GM12878 (cell line): ENCODE measurements at regions not wholly inside any gene's neighbourhood (a gene's known extent, or its start where the extent isn't known, plus 50 kb on each side); places are given as distances from the start of the nearest gene placed in this dataset.

Source experiments
- CBX5 ChIP-seq: sonication (generic); IDR thresholded peaks from 2 replicates; pipeline ENCODE4 v1.6.1; 2016; ENCODE audit warnings: low read depth, moderate library complexity, mild to moderate bottlenecking, inconsistent platforms
- CTCF ChIP-seq, 3 experiments: IDR thresholded peaks in 2 of 3; conservative IDR thresholded peaks in 1 of 3; 2 replicates each; pipeline ENCODE4 v1.5.1; 2011; ENCODE audit warnings: low read depth in 3 of 3, low read length in 3 of 3, mild to moderate bottlenecking in 3 of 3, control low read depth in 2 of 3, moderate library complexity in 2 of 3, inconsistent platforms in 1 of 3, mixed read lengths in 1 of 3; ENCODE audit not compliant: control insufficient read depth in 2 of 3, insufficient read depth in 1 of 3; ENCODE audit errors: extremely low read depth in 1 of 3
- ESRRA ChIP-seq: IDR thresholded peaks from 2 replicates; pipeline ENCODE4 v1.6.1; 2012; ENCODE audit warnings: mild to moderate bottlenecking, low read length, improper control_type of control experiment
- EZH2 ChIP-seq: IDR thresholded peaks from 2 replicates; pipeline ENCODE4 v1.6.1; 2012; ENCODE audit warnings: low read depth, mild to moderate bottlenecking, control low read depth, inconsistent platforms, low read length, borderline replicate concordance; ENCODE audit not compliant: control insufficient read depth
- FOS ChIP-seq: IDR thresholded peaks from 3 replicates; pipeline ENCODE4 v1.6.1; 2011; ENCODE audit warnings: borderline replicate concordance; ENCODE audit not compliant: insufficient read length; ENCODE audit errors: extremely low read depth
- HDGF ChIP-seq: fragments of 450-650 bp; IDR thresholded peaks from 2 replicates; pipeline ENCODE4 v1.6.1; 2016; ENCODE audit warnings: antibody characterized with exemption
- IRF4 ChIP-seq: IDR thresholded peaks from 2 replicates; pipeline ENCODE4 v1.6.1; 2011; ENCODE audit warnings: low read depth, low read length
- KLF5 ChIP-seq: fragments of 450-650 bp; IDR thresholded peaks from 2 replicates; pipeline ENCODE4 v1.6.1; 2014; ENCODE audit warnings: mild to moderate bottlenecking; ENCODE audit not compliant: partially characterized antibody
- RAD21 ChIP-seq: IDR thresholded peaks from 2 replicates; pipeline ENCODE4 v1.6.1; 2011; ENCODE audit warnings: mild to moderate bottlenecking, low read depth, low read length, moderate library complexity; ENCODE audit not compliant: insufficient read depth
- RFX5 ChIP-seq: IDR thresholded peaks from 2 replicates; pipeline ENCODE4 v1.6.1; 2011; ENCODE audit warnings: low read depth, low read length, improper control_type of control experiment
- SP1 ChIP-seq: IDR thresholded peaks from one replicate; pipeline ENCODE4 v1.6.1; 2011; ENCODE audit warnings: low read depth, low read length
- YY1 ChIP-seq: IDR thresholded peaks from 2 replicates; pipeline ENCODE4 v1.6.1; 2011; ENCODE audit warnings: low read depth, mild to moderate bottlenecking, low read length
- ZZZ3 ChIP-seq: IDR thresholded peaks from 2 replicates; pipeline ENCODE4 v1.6.1; 2011; ENCODE audit warnings: low read depth; ENCODE audit not compliant: control insufficient read depth, insufficient read length

GRCh38 chr11:129275828-129276227 lies 83.7 kb upstream of the ARHGAP32 start:
- TF ChIP-seq YY1, result no peak
- no peak for TF ChIP-seq SP1
- TF ChIP-seq EZH2, result no peak
- TF ChIP-seq FOS, result no peak
- TF ChIP-seq ESRRA, result no peak
- TF ChIP-seq CTCF (IDR thresholded peaks at IDR 0.05 in 2 of 3, conservative IDR thresholded peaks at IDR 0.05 in 1 of 3; ENCODE audit: control insufficient read depth in 2 of 3, extremely low read depth in 1 of 3, insufficient read depth in 1 of 3, low read depth in 3 of 3, low read length in 3 of 3), result no peak
- no peak for TF ChIP-seq RAD21
- no peak for TF ChIP-seq IRF4
- no peak for TF ChIP-seq KLF5
- TF ChIP-seq HDGF, result no peak
- no peak for TF ChIP-seq CBX5
- TF ChIP-seq ZZZ3, result no peak
- TF ChIP-seq RFX5, result no peak
